SK-N-SH (cell line): ENCODE measurements at regions not wholly inside any gene's neighbourhood (a gene's known extent, or its start where the extent isn't known, plus 50 kb on each side); places are given as distances from the start of the nearest gene placed in this dataset.

Experiments
- CTCF ChIP-seq: fragments of 200-600 bp; sonication (generic); IDR thresholded peaks from 2 replicates; pipeline ENCODE4 v1.6.1; 2017; ENCODE audit warnings: antibody characterized with exemption, mild to moderate bottlenecking, moderate library complexity
- FOXM1 ChIP-seq: IDR thresholded peaks from 2 replicates; pipeline ENCODE4 v1.4.0; 2012; ENCODE audit warnings: low read depth, mild to moderate bottlenecking
- RCOR1 ChIP-seq: fragments of 150-350 bp; IDR thresholded peaks from 2 replicates; pipeline ENCODE4 v1.6.1; 2017; ENCODE audit warnings: antibody characterized with exemption, low read length
- TAF1 ChIP-seq: IDR thresholded peaks from 2 replicates; pipeline ENCODE4 v1.6.1; 2012; ENCODE audit warnings: low read depth, mild to moderate bottlenecking, low read length, moderate library complexity, borderline replicate concordance

- TF ChIP-seq CTCF (no peak), FOXM1 (no peak), RCOR1 (no peak), TAF1 (no peak)
These were observed 60.0 kb upstream of the SMAD3 start for GRCh38 chr15:67005294-67005996.
